ENCODE measurements at regions not wholly inside any gene's neighbourhood (a gene's known extent, or its start where the extent isn't known, plus 50 kb on each side); places are given as distances from the start of the nearest gene placed in this dataset.

DNA sequence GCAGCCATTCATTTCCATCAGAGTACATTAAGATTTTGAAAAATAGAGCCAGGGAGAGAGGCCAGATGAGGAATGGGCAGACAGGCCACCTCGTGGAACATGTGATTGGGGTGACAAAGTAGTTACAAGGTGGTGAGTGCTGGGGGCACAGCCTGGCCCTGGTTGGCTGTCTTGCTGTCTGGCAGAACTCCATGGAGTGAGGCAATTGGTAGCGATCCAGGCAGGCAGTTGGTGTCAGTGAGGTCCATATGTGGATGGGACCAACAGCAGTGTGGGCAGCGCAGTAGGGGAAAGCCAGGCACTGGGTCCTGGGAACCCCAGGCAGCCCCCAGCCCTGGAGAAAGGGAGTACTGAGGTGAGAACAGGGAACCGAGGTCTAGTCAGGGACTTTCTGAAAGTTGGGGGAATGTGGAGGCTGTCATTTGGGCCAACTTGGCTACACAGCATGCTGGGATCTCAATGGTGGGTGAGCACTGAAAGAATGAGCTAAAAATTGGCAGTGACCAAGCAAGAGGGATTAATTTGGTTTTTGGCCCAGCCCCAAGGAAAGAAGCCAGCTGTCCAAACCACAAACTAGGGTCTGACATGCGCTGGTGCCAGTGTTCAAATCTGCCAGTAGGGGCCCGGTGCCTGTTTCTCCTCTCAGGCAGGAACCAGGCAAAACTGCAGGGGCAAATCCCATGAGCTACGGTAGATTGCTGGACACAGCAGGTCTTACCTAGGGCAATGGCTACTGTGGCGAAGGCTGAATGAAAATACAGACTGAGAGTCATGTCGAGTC, 61.4 kb upstream of the E2F3 start:
- no peak overlapping the region for H3K4me3 ChIP-seq (ENCODE audit: low read depth in 2 of 2, low read length in 2 of 2)
- no peaks in the 10 kb centered on the region for H3K4me1 ChIP-seq (ENCODE audit: control insufficient read depth, insufficient read depth, low read length)
- no peak overlapping the region for H3K27ac ChIP-seq (ENCODE audit: low read length)
- in situ Hi-C loops (cut with HindIII; ENCODE audit: low pct_unique_long_range_greater_than_20kb, low sequenced_read_pairs): no loop called here
- CTCF ChIA-PET: no interaction called here
- H3K36me3 ChIP-seq (ENCODE audit: control insufficient read depth, insufficient read depth, low read length): no peaks in the 10 kb centered on the region
- no TSS peak for BruUV-seq (replicated peaks)
- peaks cover 16% of the 10 kb centered on the region; the same call in 1 of the 2 replicates for H3K27me3 ChIP-seq (ENCODE audit: control insufficient read depth, insufficient read depth, low read length)
- intact Hi-C loops (cut with micrococcal nuclease; ENCODE audit: unreplicated experiment): no loop called here
- POLR2A ChIA-PET: no interaction called here
- TF ChIP-seq, protein P1, sequence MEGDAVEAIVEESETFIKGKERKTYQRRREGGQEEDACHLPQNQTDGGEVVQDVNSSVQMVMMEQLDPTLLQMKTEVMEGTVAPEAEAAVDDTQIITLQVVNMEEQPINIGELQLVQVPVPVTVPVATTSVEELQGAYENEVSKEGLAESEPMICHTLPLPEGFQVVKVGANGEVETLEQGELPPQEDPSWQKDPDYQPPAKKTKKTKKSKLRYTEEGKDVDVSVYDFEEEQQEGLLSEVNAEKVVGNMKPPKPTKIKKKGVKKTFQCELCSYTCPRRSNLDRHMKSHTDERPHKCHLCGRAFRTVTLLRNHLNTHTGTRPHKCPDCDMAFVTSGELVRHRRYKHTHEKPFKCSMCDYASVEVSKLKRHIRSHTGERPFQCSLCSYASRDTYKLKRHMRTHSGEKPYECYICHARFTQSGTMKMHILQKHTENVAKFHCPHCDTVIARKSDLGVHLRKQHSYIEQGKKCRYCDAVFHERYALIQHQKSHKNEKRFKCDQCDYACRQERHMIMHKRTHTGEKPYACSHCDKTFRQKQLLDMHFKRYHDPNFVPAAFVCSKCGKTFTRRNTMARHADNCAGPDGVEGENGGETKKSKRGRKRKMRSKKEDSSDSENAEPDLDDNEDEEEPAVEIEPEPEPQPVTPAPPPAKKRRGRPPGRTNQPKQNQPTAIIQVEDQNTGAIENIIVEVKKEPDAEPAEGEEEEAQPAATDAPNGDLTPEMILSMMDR (IDR thresholded peaks at IDR 0.05): no peak
- no peak for TF ChIP-seq SIN3A (IDR thresholded peaks at IDR 0.05; ENCODE audit: borderline replicate concordance, insufficient read depth, low read depth, low read length)
- no peak for TF ChIP-seq TCF7L2 (IDR thresholded peaks at IDR 0.05; ENCODE audit: low read depth, low read length)
- TF ChIP-seq, protein P2, sequence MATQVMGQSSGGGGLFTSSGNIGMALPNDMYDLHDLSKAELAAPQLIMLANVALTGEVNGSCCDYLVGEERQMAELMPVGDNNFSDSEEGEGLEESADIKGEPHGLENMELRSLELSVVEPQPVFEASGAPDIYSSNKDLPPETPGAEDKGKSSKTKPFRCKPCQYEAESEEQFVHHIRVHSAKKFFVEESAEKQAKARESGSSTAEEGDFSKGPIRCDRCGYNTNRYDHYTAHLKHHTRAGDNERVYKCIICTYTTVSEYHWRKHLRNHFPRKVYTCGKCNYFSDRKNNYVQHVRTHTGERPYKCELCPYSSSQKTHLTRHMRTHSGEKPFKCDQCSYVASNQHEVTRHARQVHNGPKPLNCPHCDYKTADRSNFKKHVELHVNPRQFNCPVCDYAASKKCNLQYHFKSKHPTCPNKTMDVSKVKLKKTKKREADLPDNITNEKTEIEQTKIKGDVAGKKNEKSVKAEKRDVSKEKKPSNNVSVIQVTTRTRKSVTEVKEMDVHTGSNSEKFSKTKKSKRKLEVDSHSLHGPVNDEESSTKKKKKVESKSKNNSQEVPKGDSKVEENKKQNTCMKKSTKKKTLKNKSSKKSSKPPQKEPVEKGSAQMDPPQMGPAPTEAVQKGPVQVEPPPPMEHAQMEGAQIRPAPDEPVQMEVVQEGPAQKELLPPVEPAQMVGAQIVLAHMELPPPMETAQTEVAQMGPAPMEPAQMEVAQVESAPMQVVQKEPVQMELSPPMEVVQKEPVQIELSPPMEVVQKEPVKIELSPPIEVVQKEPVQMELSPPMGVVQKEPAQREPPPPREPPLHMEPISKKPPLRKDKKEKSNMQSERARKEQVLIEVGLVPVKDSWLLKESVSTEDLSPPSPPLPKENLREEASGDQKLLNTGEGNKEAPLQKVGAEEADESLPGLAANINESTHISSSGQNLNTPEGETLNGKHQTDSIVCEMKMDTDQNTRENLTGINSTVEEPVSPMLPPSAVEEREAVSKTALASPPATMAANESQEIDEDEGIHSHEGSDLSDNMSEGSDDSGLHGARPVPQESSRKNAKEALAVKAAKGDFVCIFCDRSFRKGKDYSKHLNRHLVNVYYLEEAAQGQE (IDR thresholded peaks at IDR 0.05; ENCODE audit: insufficient read depth in 1 of 2, low read depth in 2 of 2, low read length in 1 of 2): no peak
- TF ChIP-seq POLR2AphosphoS5 (IDR thresholded peaks at IDR 0.05; ENCODE audit: low read depth, low read length): no peak
- no peak for DNase-seq (ENCODE audit: low read depth, low spot score)
- H3K9me3 ChIP-seq (ENCODE audit: control insufficient read depth, insufficient read depth, low read depth, low read length): no peaks in the 10 kb centered on the region
- ATAC-seq: no peak

DNA sequence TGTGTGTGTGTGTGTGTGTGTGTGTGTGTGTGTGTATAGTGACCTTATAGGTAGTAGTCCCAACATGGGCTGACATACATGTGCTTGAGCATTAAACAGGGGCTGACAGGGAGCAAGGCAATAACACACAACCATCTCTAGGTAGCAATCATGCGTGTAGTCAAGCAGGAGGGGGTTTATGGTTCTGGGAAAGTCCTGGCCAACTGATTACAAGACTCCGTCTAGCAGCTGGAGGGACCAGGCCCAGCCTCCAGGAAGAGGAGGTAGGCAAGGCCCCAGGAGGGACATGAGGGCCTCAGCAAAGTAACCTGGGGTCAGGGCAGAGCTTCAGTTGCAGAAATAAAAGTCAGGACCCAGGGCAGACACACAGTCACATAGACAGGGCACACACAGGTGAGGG, 60.6 kb upstream of the E2F3 start:
- TF ChIP-seq POLR2AphosphoS5 (IDR thresholded peaks at IDR 0.05; ENCODE audit: low read depth, low read length) (no peak), TCF7L2 (IDR thresholded peaks at IDR 0.05; ENCODE audit: low read depth, low read length) (no peak), SIN3A (IDR thresholded peaks at IDR 0.05; ENCODE audit: borderline replicate concordance, insufficient read depth, low read depth, low read length) (no peak)
- TF ChIP-seq, protein P1 (IDR thresholded peaks at IDR 0.05): no peak
- TF ChIP-seq, protein P2 (IDR thresholded peaks at IDR 0.05; ENCODE audit: insufficient read depth in 1 of 2, low read depth in 2 of 2, low read length in 1 of 2): no peak
- Histone ChIP-seq H3K9me3 (ENCODE audit: control insufficient read depth, insufficient read depth, low read depth, low read length) (no peaks in the 10 kb centered on the region), H3K4me1 (ENCODE audit: control insufficient read depth, insufficient read depth, low read length) (no peaks in the 10 kb centered on the region), H3K4me3 (ENCODE audit: low read depth in 2 of 2, low read length in 2 of 2) (no peak overlapping the region), H3K36me3 (ENCODE audit: control insufficient read depth, insufficient read depth, low read length) (no peaks in the 10 kb centered on the region), H3K27ac (ENCODE audit: low read length) (no peak overlapping the region), H3K27me3 (ENCODE audit: control insufficient read depth, insufficient read depth, low read length) (peaks cover 13% of the 10 kb centered on the region; the same call in 1 of the 2 replicates)
- in situ Hi-C loops (cut with HindIII; ENCODE audit: low pct_unique_long_range_greater_than_20kb, low sequenced_read_pairs): no loop called here
- CTCF ChIA-PET: no interaction called here
- ATAC-seq (no peak), DNase-seq (ENCODE audit: low read depth, low spot score) (no peak)
- intact Hi-C loops (cut with micrococcal nuclease; ENCODE audit: unreplicated experiment): no loop called here
- POLR2A ChIA-PET: interaction anchor here (0.6 kb wide), 1 partner anchor 63 kb away, joined by 4 read pairs; no protein-coding TSS in a partner anchor
- no TSS peak for BruUV-seq (replicated peaks)
